ENCODE measurements at regions not wholly inside any gene's neighbourhood (a gene's known extent, or its start where the extent isn't known, plus 50 kb on each side); places are given as distances from the start of the nearest gene placed in this dataset.

DNA sequence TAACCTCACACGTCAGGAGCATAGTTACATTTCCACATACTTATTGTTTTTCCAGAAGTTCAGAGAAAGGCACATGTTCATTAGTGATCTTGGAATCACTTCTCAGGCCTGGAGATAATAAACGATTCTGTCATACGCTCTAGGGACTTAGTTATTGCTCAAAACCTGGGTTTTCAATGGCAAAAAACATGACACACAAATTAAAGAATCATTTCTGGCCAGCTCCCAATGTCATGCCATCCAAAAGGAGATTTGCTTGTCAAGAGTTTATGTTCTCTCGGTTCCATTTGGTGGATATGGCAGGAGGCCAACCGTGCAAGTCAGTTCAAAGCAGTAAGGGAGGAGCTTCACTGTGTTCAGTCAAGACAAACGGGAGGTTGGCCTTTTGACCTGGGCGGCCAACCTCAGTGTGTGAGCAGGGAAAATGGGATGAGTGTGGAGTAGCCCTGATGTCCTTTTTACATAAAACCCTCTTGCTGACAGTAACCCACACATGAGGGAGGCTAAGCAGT is 123.4 kb downstream of the NXNL2 start:
- no peak for DNase-seq (ENCODE audit: low read depth in 2 of 2)

DNA sequence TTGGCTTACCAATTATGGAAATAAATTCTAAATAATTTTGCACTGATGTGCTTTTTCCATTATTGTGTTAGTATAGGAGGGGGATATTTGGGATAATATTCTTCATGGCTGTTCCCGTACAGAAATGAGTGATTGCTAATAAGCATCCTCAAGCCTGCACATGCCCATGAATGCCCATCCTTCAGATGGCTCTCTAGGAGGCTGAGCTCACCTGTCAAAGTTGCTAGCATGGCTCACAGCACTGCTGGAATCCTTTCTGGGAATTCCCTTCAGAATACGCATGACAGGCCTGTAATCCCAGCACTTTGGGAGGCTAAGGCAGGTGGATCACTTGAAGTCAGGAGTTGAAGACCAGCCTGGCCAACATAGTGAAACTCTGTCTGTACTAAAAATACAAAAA is 124.1 kb downstream of the NXNL2 start:
- DNase-seq (ENCODE audit: low read depth in 2 of 2) = no peak

DNA sequence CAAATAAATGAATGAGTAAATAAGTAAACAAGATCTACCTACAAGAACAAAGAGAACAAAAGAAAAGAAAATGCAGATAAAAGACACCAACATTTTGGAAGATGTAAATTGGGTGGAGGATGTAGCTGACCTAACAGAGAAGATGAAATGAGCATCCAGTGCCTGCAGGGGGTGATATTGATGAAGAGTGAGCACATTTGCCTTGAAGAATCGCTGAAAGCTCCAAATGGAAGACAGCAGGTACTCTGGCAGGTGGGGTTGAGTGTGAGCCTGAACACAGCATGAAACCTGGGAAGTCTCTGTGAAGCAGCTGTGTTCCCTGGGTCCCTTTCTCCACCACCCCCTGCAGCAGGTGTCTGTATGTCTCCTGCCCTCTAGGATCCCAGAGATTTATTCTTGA is 125.6 kb downstream of the NXNL2 start:
- no peak for DNase-seq (ENCODE audit: low read depth in 2 of 2)

DNA sequence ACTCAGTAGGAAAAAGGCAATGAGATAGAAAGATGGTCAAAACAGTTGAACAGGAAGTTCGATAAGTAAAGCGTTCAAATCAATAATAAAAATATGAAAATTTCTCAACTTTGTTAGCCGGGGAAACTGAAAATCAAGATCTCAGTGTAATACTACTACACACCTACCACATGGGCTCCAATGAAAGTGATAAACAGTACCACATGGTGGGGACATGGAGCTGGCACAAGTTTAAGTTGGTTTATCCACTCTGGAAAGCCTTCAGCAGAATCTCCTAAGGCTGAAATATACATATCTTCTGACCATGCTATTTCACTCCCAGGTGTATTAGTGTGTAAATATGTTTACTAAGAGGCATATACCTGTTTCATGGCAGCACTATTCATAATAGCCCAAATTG is 126.8 kb downstream of the NXNL2 start:
- no peak for DNase-seq (ENCODE audit: low read depth in 2 of 2)

DNA sequence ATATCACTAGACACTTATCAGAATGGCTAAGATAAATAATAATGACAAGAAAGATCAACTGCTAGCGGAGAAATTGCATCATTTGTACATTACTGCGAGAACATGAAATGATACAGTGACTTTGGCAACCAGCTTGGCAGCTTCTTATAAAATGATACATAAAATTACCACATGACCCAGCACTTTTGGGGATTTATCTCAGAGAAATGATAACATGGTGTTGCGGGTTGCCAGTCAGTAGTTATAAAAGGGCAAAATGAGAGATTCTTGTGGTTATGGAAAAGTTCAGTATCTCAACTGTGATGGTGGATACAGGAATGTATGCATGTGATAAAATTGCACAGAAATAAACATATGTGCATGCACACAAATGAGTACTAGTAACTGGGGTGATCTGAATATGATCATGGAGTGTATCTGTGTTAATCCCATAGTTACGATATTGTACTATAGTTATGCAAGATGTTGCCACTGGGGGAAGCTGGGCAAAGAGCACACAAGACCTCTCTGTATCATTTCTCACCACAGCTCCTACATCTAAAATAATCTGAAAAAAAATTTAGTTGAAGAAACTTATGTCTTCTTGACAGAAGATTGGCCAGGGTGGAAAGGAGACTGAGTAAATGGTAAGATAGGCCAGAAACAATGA is 128.9 kb downstream of the NXNL2 start:
- DNase-seq (ENCODE audit: low read depth in 2 of 2) = no peak

DNA sequence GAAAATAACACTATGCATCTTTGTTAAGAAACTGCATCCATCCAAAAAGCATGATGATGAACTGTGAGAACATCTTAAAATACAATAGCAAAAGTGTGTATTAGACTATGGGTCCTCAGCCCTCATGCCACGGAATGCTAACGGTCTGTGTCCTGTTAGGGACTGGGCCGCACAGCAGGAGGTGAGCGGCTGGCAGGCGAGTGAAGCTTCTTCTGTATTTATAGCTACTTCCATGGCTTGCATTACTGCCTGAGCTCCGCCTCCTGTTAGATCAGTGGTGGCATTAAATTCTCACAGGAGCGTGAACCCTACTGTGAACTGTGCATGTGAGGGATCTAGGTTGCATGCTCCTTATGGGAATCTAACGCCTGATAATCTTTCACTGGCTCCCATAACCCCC is 129.8 kb downstream of the NXNL2 start:
- no peak for DNase-seq (ENCODE audit: low read depth in 2 of 2)

DNA sequence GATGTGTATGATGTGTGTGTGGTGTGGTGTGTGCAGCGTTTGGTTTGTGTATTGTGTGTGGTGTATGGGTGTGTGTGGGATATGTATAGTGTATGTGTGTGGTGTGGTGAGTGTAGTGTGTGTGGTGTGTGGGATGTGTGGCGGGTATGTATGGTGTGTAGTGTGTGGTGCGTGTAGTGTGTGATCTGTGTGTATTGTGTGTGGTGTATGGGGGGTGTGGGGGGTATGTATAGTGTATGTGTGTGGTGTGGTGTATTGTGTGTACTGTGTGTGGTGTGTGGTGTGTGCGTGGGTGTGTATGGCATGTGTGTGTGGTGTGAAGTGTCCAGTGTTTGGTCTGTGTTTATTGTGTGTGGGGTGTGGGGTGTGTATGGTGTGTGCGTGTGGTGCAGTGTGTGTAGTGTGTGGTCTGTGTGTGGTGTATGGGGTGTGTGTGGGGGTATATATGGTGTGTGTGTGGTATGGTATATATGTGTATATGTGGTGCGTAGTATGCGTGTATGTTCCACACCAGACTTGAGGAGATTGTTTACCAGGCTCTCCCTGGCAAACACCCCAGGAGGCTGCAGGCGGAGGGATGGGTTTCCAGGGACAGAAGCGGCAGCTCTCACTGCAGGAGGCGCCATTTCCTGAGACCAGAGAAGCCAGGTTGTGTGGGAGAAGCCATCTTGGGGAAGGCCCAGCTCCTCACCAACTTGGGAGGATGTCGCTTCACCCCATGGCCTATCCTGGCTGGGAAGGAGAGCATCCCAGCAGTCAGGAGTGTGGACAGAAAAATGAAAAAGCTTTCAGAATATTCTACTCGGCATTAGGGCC is 138.1 kb downstream of the NXNL2 start:
- DNase-seq (ENCODE audit: low read depth in 2 of 2) = no peak

DNA sequence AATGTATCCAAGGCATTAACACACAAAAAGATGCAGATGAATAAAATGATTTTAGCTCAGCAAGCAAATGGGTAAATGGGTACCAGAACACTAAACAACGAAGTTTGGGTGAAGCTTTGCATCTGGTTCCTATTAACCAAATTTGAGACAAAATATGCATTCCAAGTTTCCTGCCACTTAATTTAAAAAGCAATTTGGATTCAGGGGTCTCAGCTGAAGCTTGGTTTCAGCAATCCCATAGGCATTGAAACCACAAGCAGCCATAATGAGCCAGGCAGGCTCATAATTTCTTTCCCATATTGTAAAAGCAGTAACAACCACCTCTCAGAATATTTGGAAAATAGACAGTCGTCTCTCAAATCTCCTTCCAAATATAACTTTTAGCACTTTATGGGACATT is 138.9 kb downstream of the NXNL2 start:
- DNase-seq (ENCODE audit: low read depth in 2 of 2) = no peak

DNA sequence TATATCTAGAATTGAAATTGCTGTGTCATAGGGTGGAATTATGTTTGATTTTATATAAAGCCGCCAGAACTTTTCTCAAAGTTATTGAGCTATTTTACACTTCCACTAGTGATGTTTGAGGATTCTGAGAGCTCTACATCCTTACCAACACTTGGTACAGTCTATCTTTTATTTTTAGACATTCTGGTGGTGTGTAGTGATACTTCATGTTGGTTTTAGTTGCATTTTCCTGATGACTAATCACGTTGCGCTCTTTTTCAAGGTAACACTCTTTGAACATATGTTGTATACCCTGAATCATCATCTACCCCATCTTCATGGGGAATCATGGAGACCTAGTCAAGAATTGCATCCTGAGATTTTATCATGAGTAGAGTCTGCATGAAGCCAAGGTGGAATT is 141.7 kb downstream of the NXNL2 start:
- no peak for DNase-seq (ENCODE audit: low read depth in 2 of 2)

DNA sequence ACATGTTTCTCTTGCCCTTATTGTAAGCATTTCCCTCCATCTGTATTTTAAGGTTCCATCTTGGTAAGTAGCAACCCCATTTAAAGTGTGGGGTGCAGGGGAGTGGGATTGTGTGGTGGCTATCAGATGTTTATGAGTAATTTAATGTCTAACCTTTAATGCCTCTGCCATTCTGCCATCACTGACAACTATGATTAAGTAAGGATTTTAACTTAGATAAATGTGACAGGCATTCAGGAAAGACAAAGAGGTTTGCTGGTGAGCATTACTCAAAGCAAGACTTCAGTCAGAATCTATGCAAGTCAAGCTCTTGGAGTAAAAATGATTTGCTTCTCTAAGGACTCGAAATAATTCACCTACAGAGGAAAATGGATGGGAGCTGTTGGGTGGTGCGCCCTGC is 143.0 kb downstream of the NXNL2 start:
- no peak for DNase-seq (ENCODE audit: low read depth in 2 of 2)

DNA sequence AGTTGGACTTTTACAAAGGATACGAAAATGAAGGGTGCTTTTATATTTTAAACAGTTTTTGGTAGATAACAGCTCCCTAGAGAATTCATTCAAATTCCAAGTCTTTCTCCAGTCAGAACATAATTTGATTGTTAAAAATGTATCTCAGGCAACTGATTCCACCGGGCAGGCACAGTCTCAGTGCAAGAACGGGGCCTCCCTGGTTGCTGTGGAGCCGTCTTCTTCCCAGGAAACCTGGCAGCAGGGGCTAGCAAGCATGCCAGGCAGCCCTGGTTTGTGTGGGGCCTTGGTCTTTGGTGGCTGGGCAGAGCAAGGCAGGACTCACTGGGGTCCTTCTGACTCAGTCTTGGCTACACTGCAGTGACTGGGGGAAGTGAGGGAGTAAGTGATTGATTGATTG is 143.5 kb downstream of the NXNL2 start:
- no peak for DNase-seq (ENCODE audit: low read depth in 2 of 2)

DNA sequence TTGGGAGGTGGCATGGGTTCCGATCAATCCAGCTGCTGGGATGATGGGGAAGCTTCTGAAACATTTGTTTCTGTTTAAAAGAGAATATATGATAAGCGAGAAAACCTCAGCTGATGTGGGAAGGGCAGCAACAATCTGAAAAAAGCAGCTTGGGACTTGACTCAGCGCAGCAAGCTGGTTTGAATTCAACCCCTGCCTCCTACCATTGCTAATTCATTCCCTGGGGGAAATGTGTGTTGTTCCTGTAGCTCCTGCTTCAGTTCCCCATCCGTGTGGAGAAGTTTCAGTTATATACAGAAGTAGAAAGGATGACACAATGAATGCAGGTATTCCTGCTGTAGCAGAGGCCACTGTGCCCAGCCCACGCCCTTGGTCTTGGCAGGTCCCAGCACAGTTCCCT is 145.1 kb downstream of the NXNL2 start:
- DNase-seq (ENCODE audit: low read depth in 2 of 2) = no peak

DNA sequence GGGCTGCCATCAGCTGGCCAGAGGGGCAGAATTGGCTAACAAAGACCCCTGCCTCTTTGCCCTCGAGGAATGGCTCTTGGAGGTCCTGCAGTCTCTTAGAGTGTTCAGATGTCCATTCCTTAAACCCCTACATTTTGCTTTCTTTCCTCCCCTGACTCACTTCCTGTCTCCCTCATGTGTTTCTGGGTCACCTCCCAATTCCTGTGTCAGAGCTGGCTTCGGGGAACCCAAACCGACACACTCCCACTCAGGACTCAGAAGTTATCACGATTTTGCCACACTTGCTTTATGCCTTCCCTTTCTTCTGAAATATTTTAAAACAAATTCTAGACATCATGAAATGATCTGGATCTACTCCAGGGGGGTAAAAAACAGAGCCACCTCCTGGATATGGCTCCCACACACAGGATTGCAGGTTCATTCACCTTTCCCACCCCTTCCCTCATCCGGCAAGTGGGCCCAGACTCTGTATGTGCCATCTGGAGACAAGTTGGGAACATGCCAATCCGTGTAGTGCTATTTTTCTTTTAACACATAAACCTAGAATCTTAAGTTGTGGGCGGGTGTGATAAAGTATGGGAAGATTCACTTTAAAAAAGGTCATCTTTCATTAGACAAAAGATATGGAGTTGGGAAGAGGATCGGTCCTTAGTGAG is 145.7 kb downstream of the NXNL2 start:
- no peak for DNase-seq (ENCODE audit: low read depth in 2 of 2)

DNA sequence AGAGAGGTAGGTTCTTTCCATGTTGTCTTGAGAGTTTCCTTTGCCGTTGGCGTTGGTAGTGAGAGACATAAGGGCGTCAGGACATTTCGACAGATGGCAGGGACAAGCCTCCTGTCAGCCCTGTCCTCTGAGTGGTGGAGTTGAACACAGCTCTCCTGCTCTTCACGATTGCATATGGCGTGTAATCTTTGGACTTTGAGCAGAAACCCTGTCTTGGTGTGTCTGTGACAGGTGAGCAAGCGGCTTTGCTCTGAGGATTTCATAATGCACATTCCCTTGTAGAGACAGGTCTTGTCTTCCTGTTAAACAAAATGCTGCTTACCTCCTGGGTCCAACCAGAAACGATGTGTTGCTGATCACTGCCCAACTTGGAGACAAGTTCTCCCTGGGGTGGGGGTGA is 146.5 kb downstream of the NXNL2 start:
- DNase-seq (ENCODE audit: low read depth in 2 of 2) = no peak

DNA sequence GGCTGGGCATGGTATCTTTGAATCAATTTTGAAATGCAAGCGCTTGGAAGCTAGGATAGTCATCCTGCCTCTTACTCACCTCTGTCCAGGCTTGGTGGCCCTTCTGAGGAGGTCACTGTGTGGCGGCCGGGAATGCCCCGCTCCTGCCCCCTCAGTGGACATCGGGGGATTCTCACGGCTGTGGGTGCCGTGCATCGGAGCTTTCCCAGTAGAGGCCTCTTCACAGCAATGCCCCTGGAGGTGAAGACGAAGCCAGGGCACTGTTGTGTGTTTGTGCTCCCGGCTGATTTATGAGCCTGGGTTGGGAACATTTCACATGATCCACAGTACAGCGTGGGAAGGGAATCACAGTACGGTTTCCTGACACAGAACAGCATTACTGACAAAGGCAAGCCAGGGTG is 147.5 kb downstream of the NXNL2 start:
- no peak for DNase-seq (ENCODE audit: low read depth in 2 of 2)

DNA sequence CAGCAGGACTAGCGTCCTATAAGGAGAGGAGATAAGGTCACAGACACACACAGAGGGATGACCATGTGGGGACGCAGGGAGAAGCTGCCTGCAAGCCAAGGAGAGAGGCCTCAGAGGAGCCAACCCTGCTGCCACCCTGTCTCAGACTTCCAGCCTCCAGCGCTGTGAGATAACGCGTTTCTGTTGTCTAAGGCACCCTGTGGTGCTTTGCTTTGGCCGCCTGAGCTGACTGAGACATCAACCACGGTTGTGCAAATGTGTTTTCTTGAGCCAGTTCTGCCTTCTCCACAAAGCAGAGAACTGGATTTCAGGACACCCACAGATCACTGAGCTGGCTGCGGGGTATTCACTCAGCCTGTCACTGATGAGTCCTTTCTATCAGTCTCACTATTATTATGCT is 149.1 kb downstream of the NXNL2 start:
- no peak for DNase-seq (ENCODE audit: low read depth in 2 of 2)

DNA sequence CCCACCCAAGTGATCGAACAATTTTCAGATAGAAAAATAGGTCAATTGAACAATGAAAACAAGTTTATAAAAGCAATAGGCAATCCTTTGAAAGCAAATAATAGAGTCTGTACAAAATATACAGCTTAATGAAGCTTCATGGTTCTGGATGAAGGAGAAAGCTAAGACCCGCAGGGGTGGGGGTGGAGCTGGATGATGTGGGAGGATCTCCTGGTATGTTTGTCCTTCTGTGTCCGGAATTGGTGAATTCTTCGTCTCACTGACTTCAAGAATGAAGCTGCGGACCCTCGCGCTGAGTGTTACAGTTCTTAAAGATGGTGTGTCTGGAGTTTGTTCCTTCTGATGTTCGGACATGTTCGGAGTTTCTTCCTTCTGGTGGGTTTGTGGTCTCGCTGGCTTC is 149.9 kb downstream of the NXNL2 start:
- no peak for DNase-seq (ENCODE audit: low read depth in 2 of 2)

DNA sequence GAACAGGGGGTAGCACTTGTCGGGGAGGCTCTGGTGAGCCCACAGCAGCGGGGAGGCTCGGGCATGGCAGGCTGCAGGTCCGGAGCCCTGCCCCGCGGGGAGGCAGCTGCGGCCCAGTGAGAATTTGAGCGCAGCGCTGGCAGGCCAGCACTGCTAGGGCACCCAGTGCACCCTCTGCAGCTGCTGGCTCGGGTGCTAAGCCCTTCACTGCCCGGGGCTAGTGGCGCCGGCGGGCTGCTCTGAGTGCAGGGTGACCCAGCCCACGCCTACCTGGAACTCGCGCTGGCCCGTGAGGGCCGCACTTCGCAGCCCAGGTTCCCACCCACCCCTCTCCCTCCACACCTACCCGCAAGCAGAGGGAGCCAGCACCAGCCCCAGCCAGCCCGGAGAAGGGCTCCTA is 151.0 kb downstream of the NXNL2 start:
- DNase-seq (ENCODE audit: low read depth in 2 of 2) = no peak

DNA sequence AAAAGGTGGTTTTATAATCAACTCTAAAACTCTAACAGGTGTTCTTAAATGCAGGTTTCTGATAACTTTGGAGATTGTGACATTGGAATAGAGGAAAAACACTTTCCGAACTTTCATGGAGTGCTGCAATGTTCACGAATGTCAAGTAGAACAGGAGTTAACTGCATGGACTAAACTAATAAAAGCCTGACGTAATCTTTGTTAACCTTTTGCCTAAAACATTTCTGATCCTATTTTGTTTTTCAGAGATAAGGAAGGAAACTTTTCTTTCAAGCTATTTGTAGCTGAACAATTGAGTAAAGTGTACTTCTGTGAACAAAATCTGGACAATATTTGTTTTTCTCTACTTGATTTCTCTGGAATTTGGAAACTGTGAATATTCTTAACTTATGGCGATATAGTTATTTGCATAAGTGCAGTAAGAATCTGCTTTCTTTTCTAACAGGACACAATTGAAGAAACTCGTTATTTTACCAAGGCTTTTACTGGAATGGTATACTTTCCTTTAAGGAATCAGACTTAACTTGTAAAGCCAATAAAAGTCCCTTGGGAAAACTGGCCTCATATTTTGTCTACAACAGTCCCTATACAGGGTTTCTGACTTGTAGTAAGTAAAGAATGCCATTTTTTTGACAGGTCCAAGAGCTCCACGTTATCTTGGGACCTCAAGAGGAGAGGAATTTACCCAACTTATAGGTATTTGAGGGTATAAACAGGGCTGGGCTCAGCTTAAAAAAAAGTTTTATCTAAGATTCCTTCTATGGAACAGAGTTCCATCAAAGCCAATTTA is 154.7 kb downstream of the NXNL2 start:
- no peak for DNase-seq (ENCODE audit: low read depth in 2 of 2)

DNA sequence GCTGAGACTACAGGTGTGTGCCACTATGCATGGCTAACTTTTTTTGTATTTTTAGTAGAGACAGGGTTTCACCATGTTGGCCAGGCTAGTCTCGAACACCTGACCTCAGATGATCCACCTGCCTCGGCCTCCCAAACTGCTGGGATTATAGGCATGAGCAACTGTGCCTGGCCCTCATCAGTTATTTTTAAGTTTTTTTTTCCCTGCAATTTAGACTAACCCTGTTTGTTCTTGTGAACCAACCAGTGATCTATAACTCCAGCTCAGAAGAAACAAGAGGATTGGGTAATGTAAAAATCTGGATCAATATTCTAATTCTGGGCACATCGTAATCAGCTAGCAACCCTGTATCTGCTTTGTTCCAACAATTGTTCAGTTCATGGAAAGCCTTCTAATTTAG is 155.7 kb downstream of the NXNL2 start:
- no peak for DNase-seq (ENCODE audit: low read depth in 2 of 2)

DNA sequence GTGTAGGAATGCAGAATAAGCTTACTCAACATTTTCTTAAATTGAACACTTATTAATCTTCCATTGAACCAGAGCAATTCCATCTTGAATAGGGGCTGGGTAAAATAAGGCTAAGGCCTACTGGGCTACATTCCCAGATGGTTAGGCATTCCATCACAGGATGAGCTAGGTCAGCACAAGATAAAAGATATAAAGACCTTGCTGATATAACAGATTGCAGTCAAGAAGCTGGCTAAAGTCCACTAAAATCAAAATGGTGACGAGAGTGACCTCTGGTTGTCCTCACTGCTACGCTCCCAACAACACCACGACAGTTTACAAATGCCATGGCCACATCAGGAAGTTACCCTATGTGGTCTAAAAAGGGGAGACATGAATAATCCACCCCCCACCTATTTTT is 156.1 kb downstream of the NXNL2 start:
- no peak for DNase-seq (ENCODE audit: low read depth in 2 of 2)

DNA sequence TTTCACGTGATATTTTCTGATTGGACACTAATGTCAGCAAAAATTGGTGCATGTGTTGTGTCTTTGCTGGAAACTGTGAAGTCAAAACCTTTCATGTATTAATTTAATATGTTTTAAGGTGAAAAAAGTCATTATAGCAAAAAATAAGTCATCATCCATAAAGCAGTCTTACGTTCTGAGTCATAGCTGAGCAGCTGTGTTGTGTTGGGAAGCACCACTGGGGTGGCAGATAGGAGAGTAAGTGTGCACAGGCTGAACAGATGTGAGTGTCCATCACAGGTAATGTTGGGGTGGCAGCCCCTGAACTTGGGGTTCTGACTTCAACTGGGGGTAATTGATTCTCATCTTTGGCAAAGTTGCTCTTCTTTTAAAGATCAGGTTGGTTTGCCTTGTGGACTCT is 156.8 kb downstream of the NXNL2 start:
- DNase-seq (ENCODE audit: low read depth in 2 of 2) = no peak
